IMR-90 (cell line): ENCODE measurements at regions not wholly inside any gene's neighbourhood (a gene's known extent, or its start where the extent isn't known, plus 50 kb on each side); places are given as distances from the start of the nearest gene placed in this dataset.

Experiments used
- ATAC-seq: fragments of 200-7000 bp; cut with Tn5 transposase; 2 replicates; pipeline ENCODE4 v1.9.1; 2020; ENCODE audit warnings: low read depth, mild to moderate bottlenecking, moderate library complexity
- BruUV-seq: library from RNA; stranded (reverse); fragments of 400-500 nt; replicated peaks from 2 replicates; lab custom pipeline; 2021; lab: Mats Ljungman, UMichigan
- CTCF ChIA-PET: fragments of 300-600 bp; formaldehyde crosslinking; extraction: SDS; loops from one replicate; lab custom pipeline; 2021; ENCODE audit warnings: antibody characterized with exemption; lab: Yijun Ruan, JAX
- POLR2A ChIA-PET: fragments of 300-600 bp; sonication (Branson Sonifier 250); formaldehyde crosslinking; loops from one replicate; lab custom pipeline; 2022; ENCODE audit warnings: antibody characterized with exemption; ENCODE audit not compliant: unreplicated experiment; lab: Charles Lee
- DNase-seq: peaks from one replicate; pipeline ENCODE4 v3.0.0; 2013
- H2AFZ ChIP-seq: replicated peaks from 2 replicates; pipeline ENCODE3; 2013; ENCODE audit warnings: low read length, mild to moderate bottlenecking; ENCODE audit not compliant: poor library complexity
- H2AK5ac ChIP-seq: 2 replicates; pipeline ENCODE4 v1.6.1; 2013; ENCODE audit warnings: low read depth, low read length, inconsistent platforms
- H2AK9ac ChIP-seq: replicated peaks from 2 replicates; pipeline ENCODE3; 2013; ENCODE audit warnings: mild to moderate bottlenecking, low read depth, low read length, moderate library complexity; ENCODE audit not compliant: poor library complexity
- H2BK120ac ChIP-seq: 2 replicates; pipeline ENCODE4 v1.6.1; 2013; ENCODE audit warnings: low read depth, low read length, inconsistent platforms
- H2BK15ac ChIP-seq: 3 replicates; pipeline ENCODE4 v1.6.1; 2013; ENCODE audit warnings: low read depth, low read length, inconsistent platforms
- H2BK20ac ChIP-seq: 2 replicates; pipeline ENCODE4 v1.6.1; 2013; ENCODE audit warnings: low read depth, mild to moderate bottlenecking, inconsistent platforms, low read length, moderate library complexity
- H2BK5ac ChIP-seq: 2 replicates; pipeline ENCODE4 v1.6.1; 2013; ENCODE audit warnings: mild to moderate bottlenecking, low read depth, low read length, inconsistent platforms; ENCODE audit not compliant: poor library complexity, severe bottlenecking
- H3K14ac ChIP-seq: replicated peaks from 2 replicates; pipeline ENCODE4 v1.6.1; 2013; ENCODE audit warnings: low read depth, low read length, inconsistent platforms
- H3K18ac ChIP-seq: 2 replicates; pipeline ENCODE4 v1.6.1; 2013; ENCODE audit warnings: low read depth, low read length, control low read depth
- H3K23ac ChIP-seq: 2 replicates; pipeline ENCODE4 v1.6.1; 2013; ENCODE audit warnings: low read depth, low read length, inconsistent platforms
- H3K27ac ChIP-seq: 2 replicates; pipeline ENCODE4 v1.5.1; 2013; ENCODE audit warnings: mild to moderate bottlenecking, control low read depth, low read length; ENCODE audit not compliant: insufficient read depth
- H3K27me3 ChIP-seq: 2 replicates; pipeline ENCODE4 v1.6.1; 2013; ENCODE audit warnings: low read length; ENCODE audit not compliant: control insufficient read depth, insufficient read depth
- H3K36me3 ChIP-seq: 2 replicates; pipeline ENCODE4 v1.6.1; 2013; ENCODE audit warnings: low read length, mixed read lengths; ENCODE audit not compliant: control insufficient read depth, insufficient read depth
- H3K4ac ChIP-seq: 2 replicates; pipeline ENCODE4 v1.6.1; 2013; ENCODE audit warnings: low read depth, low read length, inconsistent platforms
- H3K4me1 ChIP-seq: 2 replicates; pipeline ENCODE4 v1.6.1; 2013; ENCODE audit warnings: low read length, mixed read lengths; ENCODE audit not compliant: control insufficient read depth, insufficient read depth
- H3K4me2 ChIP-seq: 2 replicates; pipeline ENCODE4 v1.6.1; 2013; ENCODE audit warnings: low read depth, mild to moderate bottlenecking, control low read depth, low read length, moderate library complexity
- H3K4me3 ChIP-seq: 2 replicates; pipeline ENCODE4 v1.5.1; 2013; ENCODE audit warnings: low read depth, mild to moderate bottlenecking, control low read depth, low read length, moderate library complexity; ENCODE audit not compliant: insufficient read depth
- H3K56ac ChIP-seq: 2 replicates; pipeline ENCODE4 v1.6.1; 2013; ENCODE audit warnings: low read length, inconsistent platforms; ENCODE audit not compliant: insufficient read depth; ENCODE audit errors: extremely low read depth
- H3K79me1 ChIP-seq, 2 experiments: 2 replicates each; pipeline ENCODE4 v1.6.1; 2013; ENCODE audit warnings: low read length in 2 of 2, inconsistent platforms in 1 of 2, low read depth in 1 of 2
- H3K9ac ChIP-seq: 2 replicates; pipeline ENCODE4 v1.6.1; 2013; ENCODE audit warnings: low read depth, low read length, control low read depth
- H3K9me1 ChIP-seq: 2 replicates; pipeline ENCODE4 v1.6.1; 2013; ENCODE audit warnings: low read length, inconsistent platforms; ENCODE audit not compliant: insufficient read depth
- H3K9me3 ChIP-seq: 2 replicates; pipeline ENCODE4 v1.6.1; 2013; ENCODE audit warnings: low read length; ENCODE audit not compliant: control insufficient read depth, insufficient read depth
- H4K20me1 ChIP-seq: 2 replicates; pipeline ENCODE4 v1.6.1; 2013; ENCODE audit warnings: low read length, inconsistent platforms; ENCODE audit not compliant: insufficient read depth
- H4K5ac ChIP-seq: 2 replicates; pipeline ENCODE4 v1.6.1; 2013; ENCODE audit warnings: mild to moderate bottlenecking, low read depth, low read length, control low read depth
- H4K8ac ChIP-seq, 2 experiments: 2 replicates each; pipeline ENCODE4 v1.6.1; 2013; ENCODE audit warnings: low read depth in 2 of 2, low read length in 2 of 2, control low read depth in 1 of 2, inconsistent platforms in 1 of 2
- H4K91ac ChIP-seq: 2 replicates; pipeline ENCODE4 v1.6.1; 2013; ENCODE audit warnings: low read depth, low read length, inconsistent platforms; ENCODE audit not compliant: insufficient read depth
- CEBPB ChIP-seq: IDR thresholded peaks from 2 replicates; pipeline ENCODE4 v1.6.1; 2012; ENCODE audit warnings: low read depth, low read length, improper control_type of control experiment
- CTCF ChIP-seq: conservative IDR thresholded peaks from 2 replicates; pipeline ENCODE4 v1.5.1; 2012; ENCODE audit warnings: mild to moderate bottlenecking, low read depth, low read length, improper control_type of control experiment
- ELK1 ChIP-seq: fragments of 150-350 bp; IDR thresholded peaks from 2 replicates; pipeline ENCODE4 v1.6.1; 2016; ENCODE audit warnings: low read depth, mild to moderate bottlenecking, low read length, moderate library complexity, borderline replicate concordance
- MXI1 ChIP-seq: IDR thresholded peaks from 2 replicates; pipeline ENCODE4 v1.6.1; 2012; ENCODE audit warnings: low read depth, mild to moderate bottlenecking, low read length, moderate library complexity, borderline replicate concordance
- RFX5 ChIP-seq: IDR thresholded peaks from 2 replicates; pipeline ENCODE4 v1.8.0; 2012; ENCODE audit warnings: low read depth, mild to moderate bottlenecking, low read length, moderate library complexity
- SMC3 ChIP-seq: fragments of 150-350 bp; IDR thresholded peaks from 2 replicates; pipeline ENCODE4 v1.6.1; 2016; ENCODE audit warnings: low read depth, mild to moderate bottlenecking, antibody characterized with exemption, low read length, moderate library complexity
- WGBS, 2 experiments: methylation state at CpG; one replicate each; pipeline versions ENCODE4 v1.1.5 to v1.1.7; 2013; ENCODE audit warnings: missing lambda C conversion rate in 2 of 2; ENCODE audit not compliant: insufficient read length in 1 of 2; ENCODE audit errors: extremely low coverage in 2 of 2; 5-methylcytosine and 5-hydroxymethylcytosine counted together
- dilution Hi-C: fragments of 300-500 bp; cut with HindIII; formaldehyde crosslinking; loops from one replicate; pipeline ENCODE4 v1.14.3; 2018; ENCODE audit warnings: low sequenced_read_pairs; ENCODE audit not compliant: unreplicated experiment
- in situ Hi-C: fragments of 300-500 bp; cut with MboI; formaldehyde crosslinking; loops from 3 replicates; pipeline ENCODE4 v1.14.3; 2019; ENCODE audit warnings: low sequenced_read_pairs, inconsistent platforms, mixed read lengths
- intact Hi-C: fragments of 100-400 bp; cut with micrococcal nuclease; formaldehyde crosslinking; loops from 2 replicates; pipeline ENCODE4 v1.10.0; 2022

- H3K4me1 ChIP-seq: no peaks in the 10 kb centered on the region
- H3K27me3 ChIP-seq: no peaks in the 10 kb centered on the region
- H3K23ac ChIP-seq: no peak overlapping the region
- no peak overlapping the region for H4K91ac ChIP-seq
- H3K4me2 ChIP-seq: no peak overlapping the region
- no TSS peak for BruUV-seq
- no peak overlapping the region for H3K4me3 ChIP-seq
- H4K20me1 ChIP-seq: no peaks in the 10 kb centered on the region
- no peak overlapping the region for H2BK15ac ChIP-seq
- no peak overlapping the region for H3K4ac ChIP-seq
- H2BK5ac ChIP-seq: no peak overlapping the region
- no peak overlapping the region for H3K9ac ChIP-seq
- no peak overlapping the region for H3K18ac ChIP-seq
- no peaks in the 10 kb centered on the region for H3K9me1 ChIP-seq
- H2AK5ac ChIP-seq: no peak overlapping the region
- no peak overlapping the region for H2AK9ac ChIP-seq
- H2BK20ac ChIP-seq: no peak overlapping the region
- CTCF ChIA-PET: no interaction called here
- in situ Hi-C loops (no loop called here), intact Hi-C loops (no loop called here), dilution Hi-C loops (no loop called here)
- no peak overlapping the region for H3K27ac ChIP-seq
- no peaks in the 10 kb centered on the region for H3K36me3 ChIP-seq
- POLR2A ChIA-PET: no interaction called here
- no peak overlapping the region for H3K56ac ChIP-seq
- no peak overlapping the region for H4K5ac ChIP-seq
- no peak for ATAC-seq
- H3K79me1 ChIP-seq: no peaks in the 10 kb centered on the region
- no peak overlapping the region for H2BK120ac ChIP-seq
- TF ChIP-seq CTCF (no peak), CEBPB (no peak), SMC3 (no peak), RFX5 (no peak), ELK1 (no peak), MXI1 (no peak)
- H3K14ac ChIP-seq: no peak overlapping the region
- no CpG with 5 or more reads among the region's 3 CpGs for WGBS, 2 experiments
- no peak for DNase-seq
- H4K8ac ChIP-seq: no peak overlapping the region
- H2AFZ ChIP-seq: no peak overlapping the region
- H3K9me3 ChIP-seq: 0 out of 2 replicates have a peak, but pooled peaks cover 2% of the 10 kb centered on the region
These were observed 277.3 kb upstream of the TANK start for GRCh38 chr2:160882906-160883305.
